ENCODE measurements at regions not wholly inside any gene's neighbourhood (a gene's known extent, or its start where the extent isn't known, plus 50 kb on each side); places are given as distances from the start of the nearest gene placed in this dataset.
"Not testable (repeated sequence)": the region's sequence is repeated elsewhere in the genome, so short reads cannot be mapped to it uniquely, and the experiment has no call there.

DNA sequence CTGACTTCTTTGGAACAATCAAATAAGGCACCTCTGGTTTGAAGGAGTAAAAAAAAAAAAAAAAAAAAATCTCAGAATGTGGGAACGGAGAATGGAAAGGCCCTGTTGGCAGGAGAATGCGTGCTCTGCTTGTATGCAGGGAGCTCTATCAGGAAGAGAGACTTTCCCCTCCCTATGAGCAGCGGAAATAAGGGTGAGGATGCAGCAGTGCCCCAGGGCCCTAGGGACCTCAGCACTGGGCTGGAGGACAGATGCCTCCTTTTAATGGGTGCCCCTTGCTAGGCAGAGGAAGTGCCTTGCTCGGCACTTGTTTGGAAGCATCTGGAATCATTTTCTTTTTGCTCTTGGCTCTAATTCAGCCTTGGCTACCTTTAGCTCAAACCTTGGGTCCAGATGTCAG is 283.4 kb upstream of the NBPF12 start:
- not testable (repeated sequence) for TF ChIP-seq SP1 (IDR thresholded peaks at IDR 0.05); BHLHE40 (IDR thresholded peaks at IDR 0.05; ENCODE audit: borderline replicate concordance)
